AG09309 (cell line): ENCODE measurements at regions not wholly inside any gene's neighbourhood (a gene's known extent, or its start where the extent isn't known, plus 50 kb on each side); places are given as distances from the start of the nearest gene placed in this dataset.

Experiments used
- DNase-seq: peaks from one replicate; pipeline ENCODE4 v3.0.0-alpha.2; 2010; ENCODE audit warnings: low read depth
- H3K4me3 ChIP-seq: 2 replicates; pipeline ENCODE4 v1.5.1; 2011; ENCODE audit warnings: mild to moderate bottlenecking, low read depth, low read length, moderate library complexity; ENCODE audit not compliant: control insufficient read depth
- CTCF ChIP-seq: IDR thresholded peaks from 2 replicates; pipeline ENCODE4 v1.5.1; 2011; ENCODE audit warnings: mild to moderate bottlenecking, low read depth, low read length, inconsistent platforms; ENCODE audit not compliant: insufficient read depth, control insufficient read depth; ENCODE audit errors: missing control alignments

DNA sequence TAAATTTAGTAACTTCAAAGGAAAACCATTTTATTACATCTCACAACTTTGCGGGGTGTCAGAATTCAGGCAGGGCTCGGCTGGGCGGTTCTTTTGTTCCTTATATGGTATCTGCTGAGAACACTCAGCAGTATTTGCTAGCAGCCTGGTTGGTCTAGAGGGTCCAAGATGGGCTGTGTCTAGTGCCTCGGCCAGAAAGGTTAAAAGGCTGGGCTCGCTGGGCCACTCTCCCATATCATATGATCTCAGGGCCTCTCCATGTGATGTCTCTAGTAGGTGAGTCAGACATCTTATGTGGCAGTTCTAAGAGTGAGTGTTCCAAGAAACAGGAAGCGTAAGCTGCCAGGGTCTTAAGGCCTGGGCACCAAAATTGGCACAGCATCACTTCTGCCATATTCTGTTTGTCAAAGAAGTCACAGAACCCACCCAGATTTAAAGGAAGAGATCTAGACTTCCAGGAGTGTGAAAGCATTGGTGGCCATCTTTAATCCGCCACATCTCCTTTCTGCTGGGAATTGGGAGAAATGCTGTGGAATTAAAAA lies 100.9 kb upstream of the ATP6AP2 start:
- H3K4me3 ChIP-seq: no peak overlapping the region
- TF ChIP-seq CTCF: no peak
- DNase-seq: no peak

- TF ChIP-seq CTCF: no peak
- DNase-seq: no peak
- no peak overlapping the region for H3K4me3 ChIP-seq
Measured at GRCh38 chrX:40478474-40479065, 102.2 kb upstream of the ATP6AP2 start.

DNA sequence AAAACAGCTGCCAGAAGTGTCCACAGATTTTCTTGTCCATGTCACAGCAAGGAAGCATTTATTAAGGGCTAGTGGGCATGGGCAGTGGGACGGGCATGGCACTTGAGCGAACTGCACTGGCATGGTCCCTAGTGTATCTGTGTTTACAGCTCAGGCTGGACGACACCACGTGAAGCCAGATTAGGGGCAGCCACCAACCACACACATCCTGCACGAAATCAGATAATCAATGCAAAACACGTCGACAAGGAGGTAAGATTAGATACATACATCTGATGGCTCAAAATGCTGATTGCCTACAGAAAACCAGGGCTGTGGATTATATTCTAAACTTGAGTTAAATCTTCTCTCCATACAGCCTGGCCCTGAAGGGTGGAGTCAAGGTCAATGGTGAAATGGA lies 103.8 kb upstream of the ATP6AP2 start:
- no peak for DNase-seq
- TF ChIP-seq CTCF: no peak
- H3K4me3 ChIP-seq: no peak overlapping the region

DNA sequence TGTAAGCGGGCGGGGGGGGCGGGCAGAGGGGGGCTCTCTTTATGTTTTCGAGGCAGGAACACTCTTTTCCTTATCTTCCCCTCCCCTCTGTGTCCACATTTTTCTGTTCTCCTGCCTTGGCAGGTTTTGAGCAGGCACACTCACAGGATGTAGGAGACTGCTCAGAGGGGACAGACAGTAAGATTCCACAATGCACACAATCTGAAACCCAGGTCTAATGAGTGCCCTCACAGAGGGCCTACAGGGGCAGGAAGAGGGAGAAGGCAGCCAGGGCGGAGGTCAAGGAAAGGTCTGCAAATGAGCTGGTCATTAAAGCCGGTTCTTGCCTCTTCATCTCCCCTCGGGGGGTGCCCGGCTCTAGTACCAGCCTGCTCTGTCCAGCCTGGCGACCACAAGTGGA lies 106.1 kb upstream of the ATP6AP2 start:
- H3K4me3 ChIP-seq: no peak overlapping the region
- DNase-seq: no peak
- TF ChIP-seq CTCF: no peak

GRCh38 chrX:40474205-40474626 lies 106.6 kb upstream of the ATP6AP2 start:
- H3K4me3 ChIP-seq: no peak overlapping the region
- DNase-seq: no peak

GRCh38 chrX:40473460-40474204 lies 107.1 kb upstream of the ATP6AP2 start:
- H3K4me3 ChIP-seq: no peak overlapping the region

More at GRCh38 chrX:40474205-40474626, 106.6 kb upstream of the ATP6AP2 start:
- TF ChIP-seq CTCF: no peak

More at GRCh38 chrX:40473460-40474204, 107.1 kb upstream of the ATP6AP2 start:
- no peak for TF ChIP-seq CTCF
- DNase-seq: no peak
